Heart left ventricle (tissue), 16 donors: ENCODE measurements at regions not wholly inside any gene's neighbourhood (a gene's known extent, or its start where the extent isn't known, plus 50 kb on each side); places are given as distances from the start of the nearest gene placed in this dataset.

ENCODE experiments used
- ATAC-seq, 4 donors: fragments of 200-7000 bp; cut with Tn5 transposase; one replicate each; pipeline ENCODE4 v1.9.1; 2020 to 2022; ENCODE audit warnings: moderate library complexity in 4 of 4, mild to moderate bottlenecking in 3 of 4, moderate number of reproducible peaks in 1 of 4
- DNase-seq, 5 donors: peaks; one replicate each; pipeline ENCODE4 v3.0.0-alpha.2; 2020
- H3K27ac ChIP-seq, 12 donors: fragments of 200-600 bp; sonication (generic) in 4 of 12; one replicate each; pipeline versions ENCODE4 v1.5.0 to v1.8.0; 2016 to 2022; ENCODE audit warnings: mild to moderate bottlenecking in 2 of 12
- H3K27me3 ChIP-seq, 9 donors: fragments of 200-600 bp; sonication (generic) in 2 of 9; one replicate each; pipeline versions ENCODE4 v1.5.1 to v1.8.0; 2016 to 2022; ENCODE audit warnings: mild to moderate bottlenecking in 3 of 9
- H3K36me3 ChIP-seq, 9 donors: fragments of 200-600 bp; sonication (generic) in 2 of 9; one replicate each; pipeline versions ENCODE4 v1.5.0 to v1.8.0; 2018 to 2022; ENCODE audit warnings: mild to moderate bottlenecking in 2 of 9
- H3K4me1 ChIP-seq, 12 donors: fragments of 200-600 bp; sonication (generic) in 4 of 12; one replicate each; pipeline versions ENCODE4 v1.5.0 to v1.8.0; 2016 to 2022; ENCODE audit warnings: mild to moderate bottlenecking in 3 of 12
- H3K4me3 ChIP-seq, 12 donors: fragments of 200-600 bp; sonication (generic) in 4 of 12; one replicate each; pipeline versions ENCODE4 v1.5.0 to v1.8.0; 2017 to 2022; ENCODE audit warnings: mild to moderate bottlenecking in 9 of 12, moderate library complexity in 4 of 12
- H3K9me3 ChIP-seq, 12 donors: fragments of 200-600 bp; sonication (generic) in 4 of 12; one replicate each; pipeline versions ENCODE4 v1.5.0 to v1.8.0; 2016 to 2022; ENCODE audit warnings: mild to moderate bottlenecking in 1 of 12
- POLR2A ChIP-seq, 2 donors: fragments of 450-650 bp; IDR thresholded peaks; one replicate each; pipeline ENCODE4 v1.6.1; 2017; ENCODE audit warnings: antibody characterized with exemption in 2 of 2, mild to moderate bottlenecking in 2 of 2, moderate library complexity in 2 of 2
- WGBS, 4 donors: extraction: QIAGEN DNeasy Blood & Tissue Kit in 2 of 4; methylation state at CpG; one replicate each; pipeline versions ENCODE4 v1.1.5 to v1.1.7; 2013 to 2018; 5-methylcytosine and 5-hydroxymethylcytosine counted together
- intact Hi-C, 10 donors: fragments of 100-400 bp; cut with DNase I; formaldehyde crosslinking; loops; one replicate each; pipeline versions ENCODE4 v1.11.1 to v1.14.2; 2022
- TF ChIP-seq, protein P1 (sequence below), 12 donors: fragments of 200-600 bp; sonication (generic) in 4 of 12; IDR thresholded peaks; one replicate each; pipeline versions ENCODE4 v1.5.0 to v1.8.0; 2018 to 2022; ENCODE audit warnings: antibody characterized with exemption in 12 of 12, mild to moderate bottlenecking in 5 of 12
- donor health status: ischemic (EF 13 %, LVEDD 7.1; RV severe dilation, severe dysfunction).
- donor health status: healthy with polysubstance abuse.
- donor health status: DM: no; HTN: yes; CAD: no.
- donor health status: DM: no; HTN: no; CAD: no.
- donor health status: ischemic (EF 25% LVEDD 6.9; RV normal size, moderate dysfunction).
- donor health status: ischemic (EF 25% LVEDD 5.7; RV mildly dilated, moderate dysfunction).
- donor health status: healthy.
- donor health status: DM: yes; HTN: yes; CAD: no.
- donor health status: ischemic (EF 35%, LVEDD 5.7; RV mildly dilated, moderate dysfunction).
- donor health status: nonischemic (EF 11% LVEDD 7.7; RV severe dilation, severe dysfunction).
- donor health status: DM: yes; HTN: yes; CAD: no.
- donor health status: PGD.
- donor health status: ischemic (EF 29% LVEDD 5.4; RV normal size, mild dysfunction).
- donor health status: nonischemic (EF 23%, LVEDD 6.1; RV moderate dilation, normal function).

DNA sequence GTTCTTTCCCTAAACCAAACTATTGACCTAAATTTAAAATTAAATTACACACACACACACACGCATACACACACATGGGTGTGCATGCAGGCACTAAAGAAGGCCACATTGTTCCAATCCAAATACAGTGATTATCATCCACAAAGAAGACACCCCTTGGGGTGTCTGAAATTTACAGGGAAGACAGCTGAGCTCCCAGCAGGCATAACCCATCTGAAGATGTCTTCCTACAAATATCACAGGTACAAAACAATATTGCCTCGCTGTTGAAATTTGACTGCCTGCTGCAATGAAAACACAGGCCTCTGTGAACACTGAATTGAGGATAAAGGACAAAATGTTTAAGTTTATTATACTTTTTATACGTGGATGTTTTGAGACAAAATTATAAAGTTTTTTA, 50.2 kb upstream of the SLC7A11 start:
- Histone ChIP-seq H3K4me3 (no peak overlapping the region), H3K36me3 (no peaks in the 10 kb centered on the region), H3K27me3 (no peaks in the 10 kb centered on the region), H3K9me3 (no peaks in the 10 kb centered on the region), H3K4me1 (no peaks in the 10 kb centered on the region), H3K27ac (no peak overlapping the region)
- DNase-seq (no peak), ATAC-seq (no peak)
- TF ChIP-seq POLR2A (IDR thresholded peaks at IDR 0.05), result no peak
- TF ChIP-seq, protein P1, sequence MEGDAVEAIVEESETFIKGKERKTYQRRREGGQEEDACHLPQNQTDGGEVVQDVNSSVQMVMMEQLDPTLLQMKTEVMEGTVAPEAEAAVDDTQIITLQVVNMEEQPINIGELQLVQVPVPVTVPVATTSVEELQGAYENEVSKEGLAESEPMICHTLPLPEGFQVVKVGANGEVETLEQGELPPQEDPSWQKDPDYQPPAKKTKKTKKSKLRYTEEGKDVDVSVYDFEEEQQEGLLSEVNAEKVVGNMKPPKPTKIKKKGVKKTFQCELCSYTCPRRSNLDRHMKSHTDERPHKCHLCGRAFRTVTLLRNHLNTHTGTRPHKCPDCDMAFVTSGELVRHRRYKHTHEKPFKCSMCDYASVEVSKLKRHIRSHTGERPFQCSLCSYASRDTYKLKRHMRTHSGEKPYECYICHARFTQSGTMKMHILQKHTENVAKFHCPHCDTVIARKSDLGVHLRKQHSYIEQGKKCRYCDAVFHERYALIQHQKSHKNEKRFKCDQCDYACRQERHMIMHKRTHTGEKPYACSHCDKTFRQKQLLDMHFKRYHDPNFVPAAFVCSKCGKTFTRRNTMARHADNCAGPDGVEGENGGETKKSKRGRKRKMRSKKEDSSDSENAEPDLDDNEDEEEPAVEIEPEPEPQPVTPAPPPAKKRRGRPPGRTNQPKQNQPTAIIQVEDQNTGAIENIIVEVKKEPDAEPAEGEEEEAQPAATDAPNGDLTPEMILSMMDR (IDR thresholded peaks at IDR 0.05), result no peak
- intact Hi-C loops, result no loop called here
- WGBS, 4 donors, result 93 to 95% (median 94%) methylated on average over 3 of the region's 3 CpGs
